Epithelial cell of proximal tubule (primary cell): ENCODE measurements at regions not wholly inside any gene's neighbourhood (a gene's known extent, or its start where the extent isn't known, plus 50 kb on each side); places are given as distances from the start of the nearest gene placed in this dataset.

Experiments used
- DNase-seq: peaks from one replicate; pipeline ENCODE4 v3.0.0-alpha.2; 2011; ENCODE audit warnings: low read depth
- H3K4me3 ChIP-seq: 2 replicates; pipeline ENCODE4 v1.5.1; 2011; ENCODE audit warnings: low read depth, mild to moderate bottlenecking, low read length
- CTCF ChIP-seq: conservative IDR thresholded peaks from 2 replicates; pipeline ENCODE4 v1.5.1; 2012; ENCODE audit warnings: low read depth, mild to moderate bottlenecking, low read length

- DNase-seq, result no peak
- H3K4me3 ChIP-seq, result no peak overlapping the region
- TF ChIP-seq CTCF, result no peak
Observed at GRCh38 chr17:77719806-77720205, 238.7 kb upstream of the TNRC6C start.

- no peak overlapping the region for H3K4me3 ChIP-seq
- DNase-seq, result no peak
Observed at GRCh38 chr17:77720946-77721845, 237.3 kb upstream of the TNRC6C start.

GRCh38 chr17:77721846-77722160, 236.7 kb upstream of the TNRC6C start:
- no peak overlapping the region for H3K4me3 ChIP-seq
- TF ChIP-seq CTCF, result no peak
- no peak for DNase-seq

More at GRCh38 chr17:77720946-77721845, 237.3 kb upstream of the TNRC6C start:
- TF ChIP-seq CTCF, result no peak

GRCh38 chr17:77722366-77722765, 236.1 kb upstream of the TNRC6C start:
- no peak for TF ChIP-seq CTCF
- DNase-seq, result no peak

GRCh38 chr17:77723071-77723908, 235.2 kb upstream of the TNRC6C start:
- DNase-seq, result no peak
- H3K4me3 ChIP-seq, result no peak overlapping the region
- no peak for TF ChIP-seq CTCF

More at GRCh38 chr17:77722366-77722765, 236.1 kb upstream of the TNRC6C start:
- no peak overlapping the region for H3K4me3 ChIP-seq

GRCh38 chr17:77723909-77724875, 234.3 kb upstream of the TNRC6C start:
- no peak for DNase-seq
- TF ChIP-seq CTCF, result no peak
- H3K4me3 ChIP-seq, result no peak overlapping the region
